ENCODE measurements at regions not wholly inside any gene's neighbourhood (a gene's known extent, or its start where the extent isn't known, plus 50 kb on each side); places are given as distances from the start of the nearest gene placed in this dataset.
"Not testable (repeated sequence)": the region's sequence is repeated elsewhere in the genome, so short reads cannot be mapped to it uniquely, and the experiment has no call there.

GRCh38 chr12:116666305-116666673, 71.6 kb downstream of the SPRING1 start:
- TF ChIP-seq CTCF (IDR thresholded peaks at IDR 0.05): no peak

GRCh38 chr12:116665666-116666304, 72.1 kb downstream of the SPRING1 start:
- H3K4me1 ChIP-seq: no peaks in the 10 kb centered on the region
- H3K36me3 ChIP-seq: no peaks in the 10 kb centered on the region
- no peaks in the 10 kb centered on the region for H3K27me3 ChIP-seq
- DNase-seq: no peak
- no peak for TF ChIP-seq CTCF (IDR thresholded peaks at IDR 0.05)
- intact Hi-C loops (cut with DNase I; ENCODE audit: low total_unique reads): no loop called here
- H3K4me3 ChIP-seq: no peak overlapping the region
- H3K9me3 ChIP-seq: no peaks in the 10 kb centered on the region
- no peak overlapping the region for H3K27ac ChIP-seq

More at GRCh38 chr12:116666305-116666673, 71.6 kb downstream of the SPRING1 start:
- Histone ChIP-seq H3K9me3 (no peaks in the 10 kb centered on the region), H3K4me1 (no peaks in the 10 kb centered on the region), H3K27ac (no peak overlapping the region), H3K27me3 (no peaks in the 10 kb centered on the region), H3K36me3 (no peaks in the 10 kb centered on the region), H3K4me3 (no peak overlapping the region)
- intact Hi-C loops (cut with DNase I; ENCODE audit: low total_unique reads): no loop called here
- DNase-seq: no peak

- no peaks in the 10 kb centered on the region for H3K27me3 ChIP-seq
- no peaks in the 10 kb centered on the region for H3K9me3 ChIP-seq
- no peak overlapping the region for H3K27ac ChIP-seq
- no peak for TF ChIP-seq CTCF (IDR thresholded peaks at IDR 0.05)
- intact Hi-C loops (cut with DNase I; ENCODE audit: low total_unique reads): no loop called here
- H3K4me3 ChIP-seq: no peak overlapping the region
- no peak for DNase-seq
- no peaks in the 10 kb centered on the region for H3K36me3 ChIP-seq
- peaks cover 0 to 12% (median 3%) of the 10 kb centered on the region in 4 donors for H3K4me1 ChIP-seq
Observed at GRCh38 chr12:116664085-116664484, 73.8 kb downstream of the SPRING1 start.

- intact Hi-C loops (cut with DNase I; ENCODE audit: low total_unique reads): no loop called here
- Histone ChIP-seq H3K4me3 (no peak overlapping the region), H3K27ac (no peak overlapping the region)
Observed at GRCh38 chr12:116662612-116663144, 75.2 kb downstream of the SPRING1 start.

GRCh38 chr12:116661341-116661740, 76.5 kb downstream of the SPRING1 start:
- no peak for TF ChIP-seq CTCF (IDR thresholded peaks at IDR 0.05)
- no peak overlapping the region for H3K27ac ChIP-seq
- H3K9me3 ChIP-seq: no peaks in the 10 kb centered on the region
- no peak for DNase-seq
- peaks cover 0 to 27% (median 10%) of the 10 kb centered on the region in 4 donors for H3K4me1 ChIP-seq
- intact Hi-C loops (cut with DNase I; ENCODE audit: low total_unique reads): no loop called here
- no peaks in the 10 kb centered on the region for H3K27me3 ChIP-seq
- H3K4me3 ChIP-seq: no peak overlapping the region
- no peaks in the 10 kb centered on the region for H3K36me3 ChIP-seq

More at GRCh38 chr12:116662612-116663144, 75.2 kb downstream of the SPRING1 start:
- peaks cover 0 to 26% (median 10%) of the 10 kb centered on the region in 4 donors for H3K4me1 ChIP-seq
- H3K36me3 ChIP-seq: no peaks in the 10 kb centered on the region
- TF ChIP-seq CTCF (IDR thresholded peaks at IDR 0.05): no peak
- H3K9me3 ChIP-seq: no peaks in the 10 kb centered on the region
- H3K27me3 ChIP-seq: no peaks in the 10 kb centered on the region
- DNase-seq: no peak

GRCh38 chr12:116660740-116661139, 77.1 kb downstream of the SPRING1 start:
- H3K4me3 ChIP-seq; H3K27me3 ChIP-seq; H3K36me3 ChIP-seq; H3K27ac ChIP-seq; H3K9me3 ChIP-seq; intact Hi-C loops (cut with DNase I; ENCODE audit: low total_unique reads); DNase-seq: not testable (repeated sequence)
- H3K4me1 ChIP-seq: peaks cover 0 to 27% (median 10%) of the 10 kb centered on the region in 4 donors
